ENCODE measurements at regions not wholly inside any gene's neighbourhood (a gene's known extent, or its start where the extent isn't known, plus 50 kb on each side); places are given as distances from the start of the nearest gene placed in this dataset.

- no peak for TF ChIP-seq FOXP2 (optimal IDR thresholded peaks at IDR 0.05; ENCODE audit: borderline replicate concordance, extremely low read depth, extremely low read length, insufficient read depth)
- no peak for TF ChIP-seq REST (IDR thresholded peaks at IDR 0.05; ENCODE audit: insufficient read depth in 1 of 2, low read depth in 2 of 2, low read length in 2 of 2)
- TF ChIP-seq SIN3A (IDR thresholded peaks at IDR 0.05; ENCODE audit: borderline replicate concordance, insufficient read depth, low read length), result no peak
- TF ChIP-seq TAF1 (IDR thresholded peaks at IDR 0.05; ENCODE audit: borderline replicate concordance, insufficient read depth, low read length), result no peak
- TF ChIP-seq POLR2AphosphoS5 (IDR thresholded peaks at IDR 0.05; ENCODE audit: low read depth, low read length), result no peak
Measured at GRCh38 chr6:66568271-66568670, 861.2 kb upstream of the EYS start.

- TF ChIP-seq FOXP2 (optimal IDR thresholded peaks at IDR 0.05; ENCODE audit: borderline replicate concordance, extremely low read depth, extremely low read length, insufficient read depth) (no peak), REST (IDR thresholded peaks at IDR 0.05; ENCODE audit: insufficient read depth in 1 of 2, low read depth in 2 of 2, low read length in 2 of 2) (no peak), POLR2AphosphoS5 (IDR thresholded peaks at IDR 0.05; ENCODE audit: low read depth, low read length) (no peak), SIN3A (IDR thresholded peaks at IDR 0.05; ENCODE audit: borderline replicate concordance, insufficient read depth, low read length) (no peak), TAF1 (IDR thresholded peaks at IDR 0.05; ENCODE audit: borderline replicate concordance, insufficient read depth, low read length) (no peak)
Measured at GRCh38 chr6:66561479-66561878, 854.5 kb upstream of the EYS start.

- TF ChIP-seq FOXP2 (optimal IDR thresholded peaks at IDR 0.05; ENCODE audit: borderline replicate concordance, extremely low read depth, extremely low read length, insufficient read depth) (no peak), POLR2AphosphoS5 (IDR thresholded peaks at IDR 0.05; ENCODE audit: low read depth, low read length) (no peak), TAF1 (IDR thresholded peaks at IDR 0.05; ENCODE audit: borderline replicate concordance, insufficient read depth, low read length) (no peak), REST (IDR thresholded peaks at IDR 0.05; ENCODE audit: insufficient read depth in 1 of 2, low read depth in 2 of 2, low read length in 2 of 2) (no peak), SIN3A (IDR thresholded peaks at IDR 0.05; ENCODE audit: borderline replicate concordance, insufficient read depth, low read length) (no peak)
Measured at GRCh38 chr6:66558189-66558588, 851.2 kb upstream of the EYS start.

- TF ChIP-seq FOXP2 (optimal IDR thresholded peaks at IDR 0.05; ENCODE audit: borderline replicate concordance, extremely low read depth, extremely low read length, insufficient read depth) (no peak), SIN3A (IDR thresholded peaks at IDR 0.05; ENCODE audit: borderline replicate concordance, insufficient read depth, low read length) (no peak), REST (IDR thresholded peaks at IDR 0.05; ENCODE audit: insufficient read depth in 1 of 2, low read depth in 2 of 2, low read length in 2 of 2) (no peak)
Measured at GRCh38 chr6:66556936-66557335, 849.9 kb upstream of the EYS start.

GRCh38 chr6:66555082-66555481, 848.1 kb upstream of the EYS start:
- TF ChIP-seq POLR2AphosphoS5 (IDR thresholded peaks at IDR 0.05; ENCODE audit: low read depth, low read length) (no peak), FOXP2 (optimal IDR thresholded peaks at IDR 0.05; ENCODE audit: borderline replicate concordance, extremely low read depth, extremely low read length, insufficient read depth) (no peak), REST (IDR thresholded peaks at IDR 0.05; ENCODE audit: insufficient read depth in 1 of 2, low read depth in 2 of 2, low read length in 2 of 2) (no peak), TAF1 (IDR thresholded peaks at IDR 0.05; ENCODE audit: borderline replicate concordance, insufficient read depth, low read length) (no peak), SIN3A (IDR thresholded peaks at IDR 0.05; ENCODE audit: borderline replicate concordance, insufficient read depth, low read length) (no peak)
